A172 (cell line): ENCODE measurements at regions not wholly inside any gene's neighbourhood (a gene's known extent, or its start where the extent isn't known, plus 50 kb on each side); places are given as distances from the start of the nearest gene placed in this dataset.
A peak's percentile ranks its signal among the peaks of the same experiment; 100 is the strongest.

ENCODE experiments used
- DNase-seq: peaks from one replicate; pipeline ENCODE4 v3.0.0-alpha.2; 2015; ENCODE audit warnings: low spot score

DNA sequence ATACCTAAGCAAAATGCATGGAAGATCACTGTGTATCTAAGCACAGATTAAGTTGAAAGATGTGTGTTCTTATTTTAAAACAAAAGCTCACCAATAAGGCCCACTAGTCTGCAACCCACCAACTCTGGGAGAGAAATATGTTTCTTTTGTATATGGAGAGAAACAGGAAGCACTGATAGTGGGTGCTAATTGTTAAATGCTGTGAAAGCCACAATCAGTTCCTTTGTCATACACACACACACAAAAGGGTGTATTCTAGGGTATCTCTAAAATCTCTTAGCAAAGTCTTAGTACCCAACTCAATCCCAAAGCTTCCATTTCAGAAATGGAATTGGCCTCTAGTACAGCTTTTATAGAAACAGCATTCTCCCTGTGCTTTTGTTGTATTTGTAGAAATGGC, 272.7 kb upstream of the FLRT2 start:
- no peak for DNase-seq

DNA sequence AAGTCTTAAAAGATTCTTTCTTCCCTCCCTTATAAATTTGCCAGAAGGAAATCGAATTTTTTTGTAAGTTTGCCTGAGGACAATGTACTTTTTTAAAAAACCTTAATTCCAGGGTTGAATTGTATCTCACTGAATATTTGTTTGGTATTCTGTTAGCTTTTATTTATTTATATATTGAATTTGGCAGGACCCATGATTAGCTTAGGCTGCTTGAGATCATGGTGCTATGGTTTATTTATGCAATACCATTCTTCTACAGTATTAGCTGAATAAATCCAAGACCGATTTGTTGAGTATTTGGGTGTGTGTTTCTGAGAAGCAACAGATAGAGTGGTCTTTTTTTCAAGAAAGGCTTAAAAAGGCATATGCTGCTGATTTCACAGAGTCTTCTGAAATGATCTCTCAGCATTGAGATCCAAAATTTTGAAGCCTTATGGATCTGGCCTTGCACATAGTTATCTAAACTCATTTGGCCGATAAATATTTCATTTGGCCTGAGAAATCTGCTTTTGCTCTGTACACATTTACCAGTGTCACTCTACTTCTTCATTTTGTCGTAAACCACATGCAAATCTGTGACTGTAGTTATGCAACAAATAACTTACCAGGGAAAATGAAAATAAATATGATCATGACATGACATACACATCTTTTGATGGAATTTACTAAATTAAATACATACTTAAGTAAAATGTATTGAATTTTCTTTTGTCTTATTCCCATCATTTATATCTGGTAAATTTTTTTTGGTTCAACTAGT, 265.8 kb upstream of the FLRT2 start:
- DNase-seq, result no peak

DNA sequence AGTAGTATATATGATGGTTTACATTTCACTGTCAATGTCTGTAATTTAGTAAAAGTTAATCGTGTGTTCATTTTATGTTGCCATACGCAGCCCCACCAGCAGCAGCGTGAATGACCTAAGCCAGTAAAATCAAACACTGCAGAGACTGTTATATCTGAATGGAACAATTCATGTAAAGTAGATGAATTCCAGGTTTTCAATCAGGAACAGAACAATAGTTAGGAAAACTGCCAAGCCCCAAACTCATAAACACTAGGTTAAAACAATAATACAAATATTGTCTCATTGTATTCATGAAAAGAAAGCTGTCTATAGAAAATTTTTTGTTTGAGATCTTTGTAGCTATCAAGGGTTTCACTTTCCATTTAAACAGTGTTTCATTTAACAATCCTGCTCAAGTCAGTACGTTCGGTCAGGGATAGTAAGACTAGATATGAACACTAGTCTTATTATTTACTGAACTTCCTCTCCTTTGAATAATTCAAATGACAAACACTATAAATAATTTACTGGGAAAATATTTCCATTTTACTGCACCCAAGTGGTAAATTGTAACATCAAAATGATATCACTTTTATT, 256.8 kb upstream of the FLRT2 start:
- DNase-seq, result no peak

DNA sequence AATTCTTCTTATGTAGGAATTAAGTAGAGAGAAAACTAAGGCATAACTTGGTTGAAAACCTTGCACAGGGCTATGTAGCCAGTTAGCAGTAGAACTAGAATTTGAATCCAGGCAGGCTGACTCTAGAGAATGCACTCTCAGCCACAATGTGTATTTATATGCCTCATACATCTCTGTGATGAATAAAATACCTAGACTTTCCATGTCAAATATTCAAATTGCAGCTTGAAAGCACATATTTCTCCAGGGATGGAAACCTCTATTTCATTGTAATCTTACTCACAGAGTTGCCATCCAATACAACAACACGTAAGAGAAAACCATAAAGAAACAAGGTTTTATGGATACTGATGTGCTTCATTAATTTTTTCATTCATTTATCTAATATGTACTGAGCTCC, 256.0 kb upstream of the FLRT2 start:
- no peak for DNase-seq

DNA sequence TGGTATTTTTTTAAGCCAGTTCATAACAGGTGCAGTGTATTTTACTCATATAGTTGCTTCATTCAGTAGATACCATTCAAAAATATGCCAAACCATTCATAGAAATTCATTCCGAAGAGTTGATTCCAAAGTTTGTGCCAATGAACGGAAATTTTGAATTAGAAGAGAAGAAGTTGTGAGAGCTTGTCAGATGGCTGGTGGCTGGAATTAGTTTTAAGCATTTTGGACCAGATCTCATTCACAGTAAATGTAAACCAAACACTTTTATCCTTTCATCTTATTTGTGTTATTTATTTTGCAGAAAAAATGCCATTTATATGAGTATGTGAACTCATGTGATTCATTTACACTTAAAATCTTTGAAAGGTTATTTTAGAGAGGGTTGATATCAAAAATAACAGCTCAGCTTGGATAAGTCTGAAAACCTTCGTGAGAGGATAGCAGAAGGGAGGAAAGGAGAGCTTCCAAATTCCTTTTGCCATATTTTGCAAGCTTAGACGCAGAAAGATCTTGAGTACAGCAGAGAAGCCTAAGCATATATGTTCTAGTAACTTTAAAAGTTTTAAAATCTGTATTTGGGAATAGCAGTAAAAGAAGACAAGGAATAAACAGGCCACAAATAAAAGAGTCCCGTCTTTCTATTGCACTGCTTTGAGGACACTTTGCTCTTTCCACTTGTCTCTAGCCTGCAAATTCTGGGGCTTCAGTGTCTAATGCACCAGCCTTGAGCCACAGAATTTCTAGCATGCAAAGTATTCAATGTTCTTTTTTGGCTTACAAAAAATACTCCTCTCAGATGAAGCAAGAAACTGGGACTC, 253.6 kb upstream of the FLRT2 start:
- no peak for DNase-seq

DNA sequence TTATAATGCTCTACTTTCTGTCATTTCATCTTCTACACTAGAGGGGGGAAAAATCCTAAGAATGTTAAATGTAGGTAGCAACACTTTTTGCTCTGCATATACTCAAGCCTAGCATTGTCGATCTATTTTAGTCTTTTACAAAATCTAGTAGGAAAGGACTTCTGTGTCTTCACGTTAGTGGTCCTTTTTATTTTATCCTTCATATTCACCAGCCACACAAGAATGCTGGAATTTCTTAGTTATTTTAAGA, 253.0 kb upstream of the FLRT2 start:
- DNase-seq, result no peak

- no peak for DNase-seq
These were observed 250.5 kb upstream of the FLRT2 start for GRCh38 chr14:85279407-85279806.

DNA sequence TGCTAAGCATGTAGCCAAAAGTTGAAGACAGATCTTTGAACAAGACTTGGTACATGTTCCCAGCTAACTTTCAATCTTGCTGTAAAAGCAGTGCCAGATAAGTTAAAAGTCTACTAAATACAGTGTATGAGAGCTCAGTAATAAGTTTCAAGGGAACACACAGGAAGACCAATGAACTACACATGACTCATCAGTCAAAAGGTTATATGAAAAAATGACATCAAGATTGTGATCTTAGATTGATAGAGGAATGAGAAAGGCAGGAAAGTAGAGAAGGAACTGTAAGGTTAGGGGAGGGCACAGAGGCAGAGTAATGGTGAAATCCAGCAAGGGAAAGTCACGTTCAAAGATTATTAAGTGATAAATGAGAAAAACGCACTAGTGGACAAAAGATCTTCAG, 249.9 kb upstream of the FLRT2 start:
- peak; percentile 2 for DNase-seq

GRCh38 chr14:85281921-85282320, 248.0 kb upstream of the FLRT2 start:
- no peak for DNase-seq

DNA sequence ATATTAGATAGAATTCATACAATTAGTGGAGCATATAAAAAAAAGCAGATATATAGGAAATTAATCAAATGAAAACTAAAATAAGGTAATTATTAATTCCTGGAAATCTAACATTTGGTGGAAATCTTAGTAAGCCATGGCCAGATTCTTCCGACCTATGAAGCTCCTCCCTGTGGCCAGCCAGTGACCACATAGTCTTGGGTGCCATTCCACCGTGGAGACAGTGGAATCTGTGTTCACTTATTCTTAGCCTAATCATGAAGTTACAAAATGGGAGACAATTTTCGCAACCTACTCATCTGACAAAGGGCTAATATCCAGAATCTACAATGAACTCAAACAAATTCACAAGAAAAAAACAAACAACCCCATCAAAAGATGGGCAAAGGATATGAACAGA, 241.9 kb upstream of the FLRT2 start:
- DNase-seq, result no peak

DNA sequence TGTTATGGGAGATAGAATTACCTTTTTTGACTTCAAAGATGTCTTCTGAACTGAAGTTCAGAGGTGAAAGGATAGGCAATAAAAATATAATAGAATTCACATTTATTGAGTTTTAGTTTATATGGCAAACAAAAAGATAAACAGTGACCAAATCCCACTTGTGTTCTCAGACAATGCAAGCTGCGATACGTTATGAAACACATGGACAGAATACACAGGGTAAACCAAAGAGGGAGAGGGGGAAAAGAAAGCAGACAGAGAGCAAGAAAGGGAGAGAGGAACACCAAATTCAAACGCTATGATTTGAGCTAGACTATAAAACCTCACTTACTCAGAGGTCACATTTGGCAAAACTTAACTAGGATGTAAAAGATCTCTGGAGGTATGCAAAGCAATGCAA, 238.2 kb upstream of the FLRT2 start:
- DNase-seq, result no peak

DNA sequence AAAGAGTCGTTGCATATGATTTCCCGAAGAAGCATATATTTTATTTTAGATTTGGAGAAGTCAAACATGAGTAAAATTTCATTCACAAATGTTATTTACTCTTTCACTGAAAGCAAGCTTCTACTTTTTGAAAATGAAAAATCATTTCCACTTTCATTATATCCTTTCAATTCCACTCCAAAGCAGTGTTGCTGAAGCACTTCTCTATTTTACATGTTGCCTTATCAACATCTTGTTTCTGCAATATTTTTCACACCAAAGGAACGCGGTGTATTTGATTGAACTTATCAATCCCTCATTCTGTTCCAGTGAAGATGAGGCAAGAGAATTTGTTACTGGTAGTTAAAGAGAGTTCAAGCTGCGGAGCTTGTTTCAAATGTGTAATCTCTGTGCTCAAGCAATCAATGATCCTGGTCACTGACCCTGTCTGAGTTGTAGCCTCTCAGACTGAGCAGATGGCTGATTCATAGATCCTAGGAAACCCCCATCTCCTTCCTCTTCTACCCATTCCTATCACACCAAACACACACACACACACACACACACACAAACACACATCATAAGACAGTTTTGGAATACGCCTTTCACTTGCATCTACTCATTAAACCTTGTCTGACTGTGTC, 236.2 kb upstream of the FLRT2 start:
- DNase-seq, result no peak

GRCh38 chr14:85295318-85295717, 234.6 kb upstream of the FLRT2 start:
- no peak for DNase-seq

DNA sequence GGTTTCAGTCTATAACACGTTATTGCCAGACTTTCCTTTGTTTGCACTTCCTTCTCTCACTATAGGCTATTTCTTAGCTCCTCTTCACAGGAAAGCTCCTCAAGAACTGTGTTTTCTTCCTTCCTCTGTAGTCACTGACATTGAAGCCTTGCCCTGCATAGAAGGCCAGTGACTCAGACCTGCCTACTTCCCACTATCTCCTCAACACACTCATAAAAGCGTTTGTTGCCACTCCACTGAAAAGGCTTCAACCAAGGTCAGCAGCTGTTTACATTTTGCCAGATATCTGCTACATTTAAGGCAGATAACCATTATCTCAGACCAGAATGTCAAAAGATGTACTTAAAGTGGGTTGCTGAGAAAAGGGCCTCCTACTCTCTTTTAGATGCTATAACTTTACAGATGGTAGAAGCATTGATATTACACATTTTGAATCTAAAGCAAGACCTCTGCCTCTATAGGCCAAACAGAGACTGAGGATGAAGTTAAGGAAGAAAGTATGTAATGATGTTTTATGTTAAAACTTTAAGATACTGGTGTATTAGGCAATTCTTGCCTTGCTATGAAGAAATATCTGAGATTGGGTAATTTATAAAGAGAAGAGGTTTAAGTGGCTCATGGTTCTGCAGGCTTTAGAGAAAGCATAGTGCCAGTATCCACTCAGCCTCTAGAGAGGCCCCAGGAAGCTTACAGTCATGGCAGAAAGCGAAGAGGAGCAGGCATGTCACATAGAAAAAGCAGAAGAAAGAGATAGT, 233.3 kb upstream of the FLRT2 start:
- peak; percentile 41 for DNase-seq

DNA sequence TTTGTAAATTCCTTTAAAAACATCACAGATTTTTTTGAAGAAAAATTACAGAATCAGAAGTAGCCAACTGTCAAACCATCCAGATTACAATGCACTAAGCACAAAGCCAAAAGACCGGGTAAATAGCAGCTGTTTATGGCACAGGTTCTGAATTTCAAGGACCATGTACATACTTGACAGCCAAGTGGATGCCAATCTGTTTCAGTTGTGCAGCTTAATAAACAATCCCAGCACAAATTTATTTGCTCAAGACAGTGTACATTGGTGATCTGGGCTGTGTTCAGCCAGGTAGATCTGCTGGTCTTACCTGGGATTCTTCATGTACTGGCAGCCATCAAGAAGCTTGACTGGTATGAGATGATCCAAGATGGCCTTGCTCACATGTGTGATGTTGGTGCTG, 229.8 kb upstream of the FLRT2 start:
- no peak for DNase-seq

DNA sequence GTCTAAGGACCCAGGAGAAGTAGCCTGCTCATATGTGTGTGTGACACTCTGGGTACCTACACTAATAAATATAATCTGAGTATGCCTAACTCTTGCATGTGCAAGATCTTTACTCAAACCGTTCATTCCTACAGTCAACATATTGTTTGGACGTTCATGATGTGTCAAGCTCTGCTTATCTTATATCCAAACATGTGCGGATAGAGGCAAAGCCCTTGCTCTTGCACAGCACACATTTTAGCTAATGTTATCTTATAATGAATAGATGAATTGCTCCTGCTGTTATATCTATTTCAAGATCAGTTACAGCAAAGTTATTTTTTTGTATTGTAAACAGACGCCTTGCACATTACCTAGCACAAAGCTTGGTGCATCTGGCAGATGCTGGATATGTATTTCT, 228.4 kb upstream of the FLRT2 start:
- DNase-seq, result no peak

DNA sequence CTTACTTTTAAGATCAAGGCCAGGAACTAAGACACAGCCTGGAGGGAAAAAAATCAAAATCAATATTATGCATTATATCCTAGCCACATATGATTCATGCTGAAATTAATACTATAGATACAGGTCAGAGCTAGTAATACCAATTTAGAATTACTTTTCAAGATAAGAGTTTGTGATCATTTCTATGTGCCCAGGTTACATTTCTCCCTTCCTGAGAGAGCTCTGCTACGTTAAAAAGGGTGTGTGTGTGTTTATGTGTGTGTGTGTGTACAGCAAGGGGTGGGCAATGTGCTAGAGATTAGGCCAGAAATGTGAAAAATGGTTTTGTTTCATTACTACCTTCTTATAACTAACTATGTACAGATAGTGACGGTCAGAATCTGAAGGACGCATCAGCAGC, 223.9 kb upstream of the FLRT2 start:
- DNase-seq, result no peak

- no peak for DNase-seq
These were observed 221.2 kb upstream of the FLRT2 start for GRCh38 chr14:85308531-85309300.

GRCh38 chr14:85310491-85311272, 219.3 kb upstream of the FLRT2 start:
- no peak for DNase-seq

- no peak for DNase-seq
These were observed 216.3 kb upstream of the FLRT2 start for GRCh38 chr14:85313560-85314207.
